Ovary (tissue), 7 donors: ENCODE measurements at regions not wholly inside any gene's neighbourhood (a gene's known extent, or its start where the extent isn't known, plus 50 kb on each side); places are given as distances from the start of the nearest gene placed in this dataset.

ENCODE experiments used
- DNase-seq, 5 donors: peaks; one replicate each; pipeline ENCODE4 v3.0.0-alpha.2; 2019 to 2020
- H3K27ac ChIP-seq, 2 donors: fragments of 200-600 bp; one replicate each; pipeline versions ENCODE4 v1.5.1 to v1.8.0; 2019 to 2022
- H3K27me3 ChIP-seq: fragments of 200-600 bp; one replicate; pipeline ENCODE4 v1.8.0; 2022
- H3K36me3 ChIP-seq: fragments of 200-600 bp; sonication (generic); one replicate; pipeline ENCODE4 v1.5.1; 2019
- H3K4me1 ChIP-seq: one replicate; pipeline ENCODE4 v1.8.1; 2013; ENCODE audit warnings: mild to moderate bottlenecking, moderate library complexity; ENCODE audit not compliant: insufficient read depth
- H3K4me3 ChIP-seq: fragments of 200-600 bp; sonication (generic); one replicate; pipeline ENCODE4 v1.5.1; 2017
- H3K9me3 ChIP-seq, 2 donors: fragments of 200-600 bp in 1 of 2; sonication (generic) in 1 of 2; one replicate each; pipeline versions ENCODE4 v1.5.1 to v1.8.1; 2013 to 2019; ENCODE audit warnings: mild to moderate bottlenecking in 1 of 2, moderate library complexity in 1 of 2
- CTCF ChIP-seq, 3 donors: fragments of 450-650 bp in 2 of 3; fragments of 200-600 bp in 1 of 3; IDR thresholded peaks; one replicate each; pipeline versions ENCODE4 v1.5.1 to v1.8.0; 2016 to 2022; ENCODE audit warnings: antibody characterized with exemption in 3 of 3, mild to moderate bottlenecking in 1 of 3
- EP300 ChIP-seq: sonication (generic); formaldehyde crosslinking; IDR thresholded peaks from one replicate; pipeline ENCODE4 v1.6.1; 2017; ENCODE audit warnings: antibody characterized with exemption
- POLR2A ChIP-seq: fragments of 450-650 bp; IDR thresholded peaks from one replicate; pipeline ENCODE4 v1.6.1; 2017; ENCODE audit warnings: antibody characterized with exemption, mild to moderate bottlenecking, moderate library complexity
- WGBS, 3 donors: extraction: QIAGEN DNeasy Blood & Tissue Kit in 1 of 3; methylation state at CpG; one replicate each; pipeline versions ENCODE4 v1.1.5 to v1.1.7; 2013 to 2017; 5-methylcytosine and 5-hydroxymethylcytosine counted together
- intact Hi-C, 4 donors: fragments of 100-400 bp; cut with DNase I; formaldehyde crosslinking; loops; one replicate each; pipeline versions ENCODE4 v1.11.0 to v1.15.1; 2022 to 2023
- donor health status: DM: no; HTN: no; CAD: no; lungs with moderate emphysema.
- donor health status: DM: no; HTN: no; CAD: no.
- donor health status: Bipolar disorder and iron deficiency.
- donor health status: DM: no; HTN: no; CAD: no.
- donor health status: DM: yes; HTN: yes; CAD: no.

DNA sequence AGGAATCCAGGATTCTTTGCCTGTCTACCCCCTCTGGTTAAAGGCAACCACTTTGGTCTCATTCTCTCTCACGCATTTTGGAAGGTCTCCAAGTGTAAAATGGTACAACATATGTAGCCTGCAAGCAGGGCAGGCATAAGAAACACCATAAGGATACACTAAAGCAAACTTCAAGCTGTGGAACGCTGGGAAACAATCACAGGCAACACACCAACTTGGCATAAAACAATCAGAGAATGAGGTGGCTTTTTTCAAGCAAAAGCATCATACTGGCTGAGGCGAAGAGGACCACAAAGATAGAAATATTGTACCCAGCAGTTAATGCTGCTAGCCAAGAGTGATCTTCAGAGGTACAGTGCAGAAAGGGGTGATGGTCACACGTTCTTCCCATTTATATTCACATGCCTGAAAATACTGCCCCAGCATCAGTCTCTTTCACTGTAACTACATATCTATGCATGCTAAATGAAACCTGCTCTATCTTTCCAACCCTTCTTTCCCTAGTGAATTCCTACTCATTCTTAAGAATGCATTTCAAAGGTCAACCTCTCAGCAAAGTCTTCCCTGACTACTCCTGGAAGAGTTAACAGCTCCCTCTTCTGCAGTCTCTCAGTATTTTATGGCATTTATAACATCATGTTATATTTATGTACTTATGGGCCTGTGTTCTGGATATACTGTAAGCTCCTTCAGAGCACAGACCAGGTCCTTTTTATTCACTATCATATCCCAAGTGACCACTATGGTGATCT, 71.9 kb upstream of the GALNT5 start:
- Histone ChIP-seq H3K27me3 (no peaks in the 10 kb centered on the region), H3K4me3 (no peak overlapping the region), H3K4me1 (no peaks in the 10 kb centered on the region), H3K36me3 (no peaks in the 10 kb centered on the region), H3K9me3 (no peaks in the 10 kb centered on the region), H3K27ac (no peak overlapping the region)
- 85 to 94% (median 93%) methylated on average over 4 of the region's 4 CpGs for WGBS, 3 donors
- DNase-seq: no peak
- intact Hi-C loops: no loop called here
- TF ChIP-seq EP300 (no peak), CTCF (IDR thresholded peaks at IDR 0.05) (no peak), POLR2A (no peak)

DNA sequence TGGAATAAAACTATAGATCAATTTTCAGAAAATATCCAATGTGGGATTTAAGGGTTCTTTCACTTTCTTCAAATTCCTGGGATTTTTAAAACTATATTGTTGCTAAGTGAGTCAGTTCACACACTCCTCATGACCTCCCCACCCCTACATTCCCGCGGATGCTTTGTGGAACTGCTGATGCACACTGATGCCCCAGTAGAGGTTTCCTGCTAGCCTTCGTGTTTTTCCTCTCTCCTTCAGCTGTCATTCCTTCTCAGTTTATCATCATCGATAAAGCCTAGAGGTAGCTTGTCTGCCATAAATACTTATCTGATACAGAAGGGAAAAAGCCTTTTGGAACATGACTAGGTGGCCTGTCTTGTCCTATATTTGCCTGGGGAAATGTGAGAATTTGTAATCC, 67.4 kb upstream of the GALNT5 start:
- DNase-seq: no peak
- H3K27me3 ChIP-seq: no peaks in the 10 kb centered on the region
- no peaks in the 10 kb centered on the region for H3K4me1 ChIP-seq
- intact Hi-C loops: loop anchor here in 1 of 4 donors (10.0 kb wide), 1 partner anchor 1815 kb away; no protein-coding TSS in a partner anchor
- H3K36me3 ChIP-seq: no peaks in the 10 kb centered on the region
- no peak overlapping the region for H3K27ac ChIP-seq
- 25 to 51% (median 40%) methylated on average over 4 of the region's 4 CpGs for WGBS, 3 donors
- H3K4me3 ChIP-seq: no peak overlapping the region
- no peaks in the 10 kb centered on the region for H3K9me3 ChIP-seq
- TF ChIP-seq POLR2A: no peak
- TF ChIP-seq EP300: no peak
- no peak for TF ChIP-seq CTCF (IDR thresholded peaks at IDR 0.05)

DNA sequence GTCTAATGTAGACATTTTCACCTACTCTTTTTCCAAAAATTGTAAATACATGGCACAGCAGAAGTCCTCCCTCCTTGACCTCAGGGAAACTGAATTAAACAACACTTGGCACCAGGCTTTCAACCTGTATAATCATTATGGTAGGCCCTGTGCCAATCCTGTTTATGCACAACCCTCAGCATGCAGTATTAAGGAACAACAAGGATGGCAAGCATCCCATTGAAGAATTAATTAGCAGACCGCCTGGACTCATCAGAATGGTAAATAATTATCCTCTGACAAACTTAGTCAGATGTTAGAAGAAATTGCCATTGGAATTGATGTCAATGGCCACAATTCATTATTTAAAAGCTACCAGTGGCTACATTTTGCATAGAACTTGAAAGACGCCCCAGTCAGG, 66.3 kb upstream of the GALNT5 start:
- H3K9me3 ChIP-seq: no peaks in the 10 kb centered on the region
- H3K27ac ChIP-seq: no peak overlapping the region
- H3K27me3 ChIP-seq: no peaks in the 10 kb centered on the region
- no peak for TF ChIP-seq CTCF (IDR thresholded peaks at IDR 0.05)
- TF ChIP-seq POLR2A: no peak
- no peak for TF ChIP-seq EP300
- no peaks in the 10 kb centered on the region for H3K4me1 ChIP-seq
- no peak overlapping the region for H3K4me3 ChIP-seq
- 93 to 96% (median 95%) methylated on average over 2 of the region's 2 CpGs for WGBS, 3 donors
- no peak for DNase-seq
- intact Hi-C loops: loop anchor here in 1 of 4 donors (10.0 kb wide), 1 partner anchor 1816 kb away; no protein-coding TSS in a partner anchor
- H3K36me3 ChIP-seq: no peaks in the 10 kb centered on the region

GRCh38 chr2:157192445-157193423, 64.8 kb upstream of the GALNT5 start:
- Histone ChIP-seq H3K9me3 (no peaks in the 10 kb centered on the region), H3K4me3 (no peak overlapping the region), H3K4me1 (no peaks in the 10 kb centered on the region), H3K27me3 (no peaks in the 10 kb centered on the region), H3K27ac (no peak overlapping the region), H3K36me3 (no peaks in the 10 kb centered on the region)
- no peak for TF ChIP-seq EP300
- no peak for TF ChIP-seq POLR2A
- intact Hi-C loops: loop anchor here in 1 of 4 donors (10.0 kb wide), 1 partner anchor 1818 kb away; no protein-coding TSS in a partner anchor
- 86 to 91% (median 89%) methylated on average over 8 of the region's 8 CpGs for WGBS, 3 donors
- no peak for DNase-seq
